ENCODE measurements at regions not wholly inside any gene's neighbourhood (a gene's known extent, or its start where the extent isn't known, plus 50 kb on each side); places are given as distances from the start of the nearest gene placed in this dataset.

GRCh38 chr13:70668293-70668692, 560.0 kb upstream of the KLHL1 start:
- no peak for TF ChIP-seq EP300 (IDR thresholded peaks at IDR 0.05)
- TF ChIP-seq, protein P1, sequence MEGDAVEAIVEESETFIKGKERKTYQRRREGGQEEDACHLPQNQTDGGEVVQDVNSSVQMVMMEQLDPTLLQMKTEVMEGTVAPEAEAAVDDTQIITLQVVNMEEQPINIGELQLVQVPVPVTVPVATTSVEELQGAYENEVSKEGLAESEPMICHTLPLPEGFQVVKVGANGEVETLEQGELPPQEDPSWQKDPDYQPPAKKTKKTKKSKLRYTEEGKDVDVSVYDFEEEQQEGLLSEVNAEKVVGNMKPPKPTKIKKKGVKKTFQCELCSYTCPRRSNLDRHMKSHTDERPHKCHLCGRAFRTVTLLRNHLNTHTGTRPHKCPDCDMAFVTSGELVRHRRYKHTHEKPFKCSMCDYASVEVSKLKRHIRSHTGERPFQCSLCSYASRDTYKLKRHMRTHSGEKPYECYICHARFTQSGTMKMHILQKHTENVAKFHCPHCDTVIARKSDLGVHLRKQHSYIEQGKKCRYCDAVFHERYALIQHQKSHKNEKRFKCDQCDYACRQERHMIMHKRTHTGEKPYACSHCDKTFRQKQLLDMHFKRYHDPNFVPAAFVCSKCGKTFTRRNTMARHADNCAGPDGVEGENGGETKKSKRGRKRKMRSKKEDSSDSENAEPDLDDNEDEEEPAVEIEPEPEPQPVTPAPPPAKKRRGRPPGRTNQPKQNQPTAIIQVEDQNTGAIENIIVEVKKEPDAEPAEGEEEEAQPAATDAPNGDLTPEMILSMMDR (IDR thresholded peaks at IDR 0.05) = no peak

Measured in sigmoid colon (tissue), 4 donors.